Progenitor cell of endocrine pancreas (in vitro differentiated cells): ENCODE measurements at regions not wholly inside any gene's neighbourhood (a gene's known extent, or its start where the extent isn't known, plus 50 kb on each side); places are given as distances from the start of the nearest gene placed in this dataset.

Source experiments
- DNase-seq: peaks from one replicate; pipeline ENCODE4 v3.0.0; 2021; ENCODE audit warnings: low spot score; ENCODE audit not compliant: unreplicated experiment
- H3K27ac Mint-ChIP-seq: 2 replicates; pipeline ENCODE4 v1.8.0; 2021; ENCODE audit warnings: mild to moderate bottlenecking, moderate library complexity, mixed read lengths
- H3K27me3 Mint-ChIP-seq: 2 replicates; pipeline ENCODE4 v1.8.0; 2021; ENCODE audit warnings: mixed read lengths
- H3K36me3 Mint-ChIP-seq: 2 replicates; pipeline ENCODE4 v1.8.0; 2022; ENCODE audit warnings: mixed read lengths; ENCODE audit not compliant: insufficient read depth
- H3K4me1 Mint-ChIP-seq: 2 replicates; pipeline ENCODE4 v1.8.0; 2021; ENCODE audit warnings: low read depth, mixed read lengths
- H3K4me3 Mint-ChIP-seq: 2 replicates; pipeline ENCODE4 v1.8.0; 2021; ENCODE audit warnings: low read depth, mild to moderate bottlenecking, moderate library complexity, mixed read lengths
- H3K9me3 Mint-ChIP-seq: 2 replicates; pipeline ENCODE4 v1.8.0; 2021; ENCODE audit warnings: low read depth, mixed read lengths
- TF ChIP-seq, protein P1 (sequence below): fragments of 200-600 bp; sonication (generic); IDR thresholded peaks from one replicate; pipeline ENCODE4 v1.5.0; 2021; ENCODE audit warnings: antibody characterized with exemption, mild to moderate bottlenecking; ENCODE audit not compliant: unreplicated experiment

GRCh38 chr11:42036201-42036600 lies 576.7 kb upstream of the LRRC4C start:
- Mint-ChIP-seq H3K9me3 (no peaks in the 10 kb centered on the region), H3K4me1 (no peaks in the 10 kb centered on the region), H3K27ac (no peak overlapping the region), H3K36me3 (no peaks in the 10 kb centered on the region), H3K27me3 (no peaks in the 10 kb centered on the region), H3K4me3 (no peak overlapping the region)
- DNase-seq: no peak
- TF ChIP-seq, protein P1, sequence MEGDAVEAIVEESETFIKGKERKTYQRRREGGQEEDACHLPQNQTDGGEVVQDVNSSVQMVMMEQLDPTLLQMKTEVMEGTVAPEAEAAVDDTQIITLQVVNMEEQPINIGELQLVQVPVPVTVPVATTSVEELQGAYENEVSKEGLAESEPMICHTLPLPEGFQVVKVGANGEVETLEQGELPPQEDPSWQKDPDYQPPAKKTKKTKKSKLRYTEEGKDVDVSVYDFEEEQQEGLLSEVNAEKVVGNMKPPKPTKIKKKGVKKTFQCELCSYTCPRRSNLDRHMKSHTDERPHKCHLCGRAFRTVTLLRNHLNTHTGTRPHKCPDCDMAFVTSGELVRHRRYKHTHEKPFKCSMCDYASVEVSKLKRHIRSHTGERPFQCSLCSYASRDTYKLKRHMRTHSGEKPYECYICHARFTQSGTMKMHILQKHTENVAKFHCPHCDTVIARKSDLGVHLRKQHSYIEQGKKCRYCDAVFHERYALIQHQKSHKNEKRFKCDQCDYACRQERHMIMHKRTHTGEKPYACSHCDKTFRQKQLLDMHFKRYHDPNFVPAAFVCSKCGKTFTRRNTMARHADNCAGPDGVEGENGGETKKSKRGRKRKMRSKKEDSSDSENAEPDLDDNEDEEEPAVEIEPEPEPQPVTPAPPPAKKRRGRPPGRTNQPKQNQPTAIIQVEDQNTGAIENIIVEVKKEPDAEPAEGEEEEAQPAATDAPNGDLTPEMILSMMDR: no peak

GRCh38 chr11:42043312-42043711 lies 583.9 kb upstream of the LRRC4C start:
- no peaks in the 10 kb centered on the region for H3K4me1 Mint-ChIP-seq

DNA sequence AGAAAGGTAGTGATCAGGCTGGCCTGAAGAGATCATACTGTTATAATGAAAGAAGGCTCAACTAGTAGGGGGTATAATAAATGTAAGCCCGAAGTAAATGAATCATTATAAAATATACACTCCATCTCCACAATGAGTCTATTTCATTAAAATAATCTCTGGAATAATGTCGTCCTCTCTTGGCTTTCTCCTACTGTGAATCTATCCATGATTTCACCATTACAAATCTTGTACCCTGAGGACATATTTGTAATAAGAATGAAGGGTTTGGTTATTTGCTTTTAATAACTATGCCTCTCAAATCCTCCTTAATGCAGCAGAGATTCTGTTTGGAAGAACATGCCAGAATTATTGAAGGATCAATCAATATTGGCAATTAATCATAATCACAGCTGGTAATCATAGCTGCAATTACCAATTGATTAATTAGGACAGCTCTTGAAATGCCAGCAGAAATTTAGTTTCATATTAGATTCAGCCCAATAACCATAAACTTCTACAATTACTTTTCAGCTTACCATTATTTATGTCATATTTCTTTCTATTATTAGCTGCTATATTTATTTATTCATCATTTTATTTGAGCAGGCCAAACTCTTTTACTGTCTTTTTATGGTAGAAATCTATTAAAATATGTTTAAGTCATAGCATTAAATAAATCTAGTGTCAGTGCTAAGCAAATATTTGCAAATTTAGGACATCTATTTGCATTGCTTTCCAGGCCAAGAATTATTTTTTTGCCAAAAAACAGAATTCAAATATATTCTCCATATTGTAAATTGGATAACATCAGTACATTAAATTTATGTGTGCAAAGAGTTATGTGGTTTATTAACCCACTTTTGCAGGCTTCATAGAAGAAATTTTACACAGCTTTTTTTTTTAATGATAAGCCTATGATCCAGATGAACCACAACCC lies 588.4 kb upstream of the LRRC4C start:
- Mint-ChIP-seq H3K4me1 (no peaks in the 10 kb centered on the region), H3K4me3 (no peak overlapping the region), H3K27me3 (no peaks in the 10 kb centered on the region), H3K36me3 (no peaks in the 10 kb centered on the region), H3K27ac (no peak overlapping the region), H3K9me3 (no peaks in the 10 kb centered on the region)
- TF ChIP-seq, protein P1: no peak
- no peak for DNase-seq

More at GRCh38 chr11:42043312-42043711, 583.9 kb upstream of the LRRC4C start:
- Mint-ChIP-seq H3K27me3 (no peaks in the 10 kb centered on the region), H3K36me3 (no peaks in the 10 kb centered on the region), H3K27ac (no peak overlapping the region), H3K9me3 (no peaks in the 10 kb centered on the region), H3K4me3 (no peak overlapping the region)
- DNase-seq: no peak
- TF ChIP-seq, protein P1: no peak

- Mint-ChIP-seq H3K27ac (no peak overlapping the region), H3K27me3 (no peaks in the 10 kb centered on the region), H3K9me3 (no peaks in the 10 kb centered on the region), H3K4me3 (no peak overlapping the region), H3K36me3 (no peaks in the 10 kb centered on the region), H3K4me1 (no peaks in the 10 kb centered on the region)
- no peak for DNase-seq
- TF ChIP-seq, protein P1: no peak
Measured at GRCh38 chr11:42049186-42049585, 589.7 kb upstream of the LRRC4C start.

DNA sequence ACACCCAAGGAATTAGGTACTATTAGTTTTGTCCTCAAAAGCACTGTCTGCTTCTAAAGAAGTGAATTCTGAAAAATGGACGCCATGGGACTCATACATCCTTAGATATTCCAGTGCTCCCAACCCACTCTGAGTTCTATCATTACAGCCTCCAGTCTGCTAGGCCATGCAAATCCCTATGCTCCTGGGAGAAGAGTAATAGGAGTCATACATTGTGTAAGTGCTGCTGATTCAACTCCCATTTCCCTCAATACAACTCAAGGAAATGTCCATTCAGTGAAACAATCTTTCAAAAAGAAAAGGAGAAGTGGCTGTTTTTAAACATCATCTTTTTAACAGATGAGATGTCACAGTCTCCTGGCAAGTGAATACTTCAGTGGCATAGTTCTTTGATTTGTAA lies 590.2 kb upstream of the LRRC4C start:
- H3K4me3 Mint-ChIP-seq: no peak overlapping the region
- no peaks in the 10 kb centered on the region for H3K4me1 Mint-ChIP-seq
- TF ChIP-seq, protein P1: no peak
- DNase-seq: no peak
- no peaks in the 10 kb centered on the region for H3K36me3 Mint-ChIP-seq
- H3K9me3 Mint-ChIP-seq: no peaks in the 10 kb centered on the region
- H3K27me3 Mint-ChIP-seq: no peaks in the 10 kb centered on the region
- H3K27ac Mint-ChIP-seq: no peak overlapping the region
